CD4-positive, alpha-beta T cell treated with Interleukin-10 for 1 hour (primary cell): ENCODE measurements at regions not wholly inside any gene's neighbourhood (a gene's known extent, or its start where the extent isn't known, plus 50 kb on each side); places are given as distances from the start of the nearest gene placed in this dataset.
"Not testable (repeated sequence)": the region's sequence is repeated elsewhere in the genome, so short reads cannot be mapped to it uniquely, and the experiment has no call there.

ENCODE experiments used
- DNase-seq: peaks from one replicate; pipeline ENCODE4 v3.0.0-alpha.2; 2020

DNA sequence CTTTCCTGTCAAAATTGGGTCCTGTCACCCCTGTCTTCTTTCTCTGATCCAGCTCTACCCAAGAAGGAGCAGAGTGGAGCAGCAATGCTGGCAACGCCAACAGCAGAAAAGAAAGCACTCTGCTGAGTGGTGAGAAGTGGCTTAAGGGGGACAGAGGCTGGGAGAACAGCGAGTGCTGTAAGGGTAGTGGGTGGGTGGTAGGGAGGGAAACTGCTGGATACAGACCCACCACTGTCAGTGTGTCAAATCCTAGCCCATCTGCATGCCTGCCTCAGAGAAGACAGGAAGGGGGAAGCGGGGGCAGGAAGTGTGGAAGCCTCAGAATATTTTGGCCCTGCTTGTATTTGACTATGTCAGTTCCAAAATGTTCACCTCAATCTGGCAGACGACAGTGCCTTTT, 170.4 kb upstream of the MAST4 start:
- no peak for DNase-seq

DNA sequence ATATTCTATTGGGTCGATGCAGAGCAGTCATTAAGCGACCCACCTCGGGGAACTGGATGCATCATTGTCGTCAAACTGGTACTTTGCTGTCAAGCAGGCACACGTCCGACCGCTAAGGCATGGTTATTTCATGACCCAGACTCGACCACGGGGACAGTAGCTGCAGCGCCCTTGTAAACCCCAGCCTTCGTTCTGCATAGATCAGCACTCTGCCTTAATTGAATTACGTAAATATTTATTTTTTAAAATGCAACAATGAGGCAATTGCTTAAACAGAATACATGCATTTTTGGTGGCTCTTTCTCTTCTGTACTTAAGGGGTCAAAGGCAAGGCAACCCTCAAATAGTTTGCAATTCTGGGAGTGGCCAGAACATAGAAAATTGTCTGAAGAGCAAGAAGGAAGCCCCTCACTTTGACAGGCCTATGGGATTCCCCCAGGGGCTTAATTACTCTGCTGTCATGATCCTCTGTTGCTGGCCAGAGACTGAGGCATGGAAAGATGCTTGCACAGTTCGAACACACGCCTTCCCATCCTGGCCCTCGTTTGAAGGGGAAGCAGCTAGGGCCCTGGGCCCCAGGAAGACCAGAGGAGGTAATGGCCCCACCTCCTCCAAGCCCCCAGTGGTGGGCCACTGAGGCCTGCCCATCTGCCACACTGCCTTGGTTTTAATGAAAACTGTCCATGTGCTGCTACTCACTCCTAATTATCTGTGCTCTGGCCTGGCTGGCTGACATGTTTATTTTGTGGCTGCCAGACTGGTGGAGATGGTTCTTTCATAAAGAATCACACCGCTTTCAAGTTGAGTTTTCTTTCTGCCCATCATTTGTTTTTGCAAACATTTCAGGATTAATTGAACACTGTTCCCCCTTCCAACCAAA, 169.7 kb upstream of the MAST4 start:
- DNase-seq = no peak

DNA sequence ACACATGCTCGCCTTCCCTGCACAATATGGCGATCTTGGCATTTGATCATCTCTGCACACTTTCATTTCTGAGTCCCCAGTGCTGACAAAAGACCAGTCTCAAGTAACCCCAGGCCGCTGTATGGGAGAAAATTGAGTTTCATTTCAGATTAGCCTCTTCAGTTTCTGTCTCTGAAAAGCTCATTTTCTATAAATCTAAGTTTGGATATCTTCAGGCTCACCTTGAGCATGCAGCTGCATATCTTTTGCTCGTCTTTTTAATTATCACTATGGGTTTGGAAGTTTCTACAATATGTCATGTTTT, 169.1 kb upstream of the MAST4 start:
- DNase-seq = no peak

DNA sequence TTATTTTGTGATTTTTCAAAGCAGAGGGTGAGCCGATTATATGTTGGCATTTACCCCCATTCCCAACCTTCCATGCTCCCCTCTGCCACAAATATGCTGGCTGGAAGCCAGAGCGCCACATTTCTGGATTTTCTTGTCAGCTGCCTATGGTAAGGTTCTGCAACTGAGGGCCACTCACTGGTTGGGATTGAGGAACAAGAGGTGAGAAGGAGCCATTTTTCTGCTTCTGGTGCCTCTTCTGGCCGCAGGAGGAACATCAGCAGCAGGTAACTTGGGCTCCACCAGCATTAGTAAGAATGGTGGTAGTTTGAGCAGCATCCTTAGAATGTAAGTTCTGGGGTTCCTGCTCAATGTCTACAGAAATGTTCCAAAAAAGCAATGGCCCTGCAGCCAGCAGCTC, 159.5 kb upstream of the MAST4 start:
- DNase-seq = no peak

DNA sequence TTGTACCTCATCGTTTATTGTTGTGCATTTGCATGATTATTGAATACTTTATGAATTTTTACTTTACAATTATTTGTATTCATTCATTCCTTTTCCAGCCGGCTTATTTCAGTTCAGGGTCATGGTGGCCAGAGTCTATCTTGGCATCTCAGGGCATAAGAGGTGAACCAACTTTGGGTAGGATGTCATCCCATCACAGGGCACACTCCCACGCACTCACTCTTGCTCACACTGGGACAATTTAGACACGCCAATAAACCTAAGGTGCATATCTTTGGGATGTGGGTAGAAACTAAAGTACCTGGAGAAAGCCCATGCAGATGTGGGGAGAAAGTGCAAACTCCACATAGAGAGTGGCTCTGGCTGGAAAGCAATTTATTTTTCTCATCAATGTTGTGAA, 158.1 kb upstream of the MAST4 start:
- no peak for DNase-seq

DNA sequence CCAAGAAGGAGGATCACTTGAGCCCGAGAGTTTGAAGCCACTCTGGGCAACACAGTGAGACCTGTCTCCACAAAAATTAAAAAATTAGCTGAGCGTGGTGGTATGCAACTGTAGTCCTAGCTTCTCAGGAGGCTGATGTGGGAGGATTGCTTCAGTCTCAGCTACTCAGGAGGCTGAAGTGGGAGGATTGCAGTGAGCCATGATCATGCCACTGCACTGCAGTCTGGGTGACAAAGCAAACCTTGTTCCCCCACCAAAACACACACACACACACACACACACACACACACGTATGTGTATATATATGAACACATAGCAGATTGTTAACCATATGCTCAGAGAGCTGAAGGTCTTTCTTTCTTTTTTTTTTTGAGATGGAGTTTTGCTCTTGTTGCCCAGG, 157.5 kb upstream of the MAST4 start:
- DNase-seq = no peak

DNA sequence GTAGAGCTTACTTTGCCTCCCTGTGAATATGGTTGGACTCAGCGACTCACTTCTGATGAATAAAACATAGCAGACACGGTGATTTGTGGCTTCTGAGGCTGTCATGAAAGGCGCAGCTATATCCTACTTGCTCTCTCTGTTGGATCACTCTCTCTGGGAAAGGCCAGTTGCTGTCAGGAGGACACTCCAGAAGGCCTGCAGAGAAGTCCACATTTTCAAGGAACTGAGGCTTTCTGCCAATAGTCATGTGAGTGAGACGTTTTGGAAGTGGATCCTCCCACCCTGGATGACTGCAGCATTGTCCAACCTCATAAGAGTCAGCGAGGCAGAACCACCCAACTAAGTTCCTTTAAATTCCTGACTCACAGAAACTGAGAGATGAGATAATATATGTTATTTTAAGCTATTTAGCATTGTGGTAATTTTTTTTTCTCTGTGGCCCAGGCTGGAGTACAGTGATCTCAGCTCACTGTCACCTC, 156.0 kb upstream of the MAST4 start:
- DNase-seq = no peak

DNA sequence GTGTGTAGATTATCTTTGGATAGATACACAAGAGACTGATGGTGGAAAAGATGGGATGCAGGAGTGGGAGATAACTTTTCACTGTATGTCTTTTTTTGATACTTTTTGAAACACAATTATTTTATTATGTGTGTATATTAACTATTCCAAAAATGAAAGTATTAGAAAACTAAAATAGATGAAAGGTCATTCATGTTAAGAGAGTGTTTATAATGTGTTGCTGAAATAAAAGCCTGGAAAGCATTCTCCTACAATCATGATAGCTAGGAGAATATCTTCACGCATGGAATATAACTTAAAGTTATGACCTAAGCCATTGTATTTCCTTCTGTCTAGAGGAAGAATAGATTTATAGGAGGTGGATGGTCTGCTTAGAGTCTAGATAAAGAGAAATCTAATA, 154.8 kb upstream of the MAST4 start:
- no peak for DNase-seq

DNA sequence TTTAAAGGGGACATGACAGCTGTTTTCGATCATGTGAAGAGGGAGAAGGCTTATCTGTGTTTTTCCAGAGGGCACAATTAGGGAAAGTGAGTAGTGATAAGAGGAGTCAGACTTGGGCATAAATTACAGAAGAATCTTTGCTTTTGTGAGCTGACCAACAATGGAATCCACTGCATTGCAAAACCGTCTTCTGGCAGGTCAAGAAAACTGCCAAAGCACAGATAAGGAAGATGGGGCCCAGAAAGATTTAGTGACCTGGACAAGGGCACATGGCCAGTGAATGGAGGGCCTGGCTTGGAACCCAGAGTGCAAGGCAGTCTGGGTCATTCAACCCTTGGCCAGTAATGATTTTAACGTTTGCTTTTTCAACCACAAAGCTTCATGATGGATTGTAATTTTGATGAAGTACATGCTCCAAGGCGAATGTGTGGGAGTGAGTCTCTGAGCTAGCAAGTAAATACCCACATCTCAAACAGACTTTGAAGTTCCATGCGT, 153.2 kb upstream of the MAST4 start:
- DNase-seq = no peak

DNA sequence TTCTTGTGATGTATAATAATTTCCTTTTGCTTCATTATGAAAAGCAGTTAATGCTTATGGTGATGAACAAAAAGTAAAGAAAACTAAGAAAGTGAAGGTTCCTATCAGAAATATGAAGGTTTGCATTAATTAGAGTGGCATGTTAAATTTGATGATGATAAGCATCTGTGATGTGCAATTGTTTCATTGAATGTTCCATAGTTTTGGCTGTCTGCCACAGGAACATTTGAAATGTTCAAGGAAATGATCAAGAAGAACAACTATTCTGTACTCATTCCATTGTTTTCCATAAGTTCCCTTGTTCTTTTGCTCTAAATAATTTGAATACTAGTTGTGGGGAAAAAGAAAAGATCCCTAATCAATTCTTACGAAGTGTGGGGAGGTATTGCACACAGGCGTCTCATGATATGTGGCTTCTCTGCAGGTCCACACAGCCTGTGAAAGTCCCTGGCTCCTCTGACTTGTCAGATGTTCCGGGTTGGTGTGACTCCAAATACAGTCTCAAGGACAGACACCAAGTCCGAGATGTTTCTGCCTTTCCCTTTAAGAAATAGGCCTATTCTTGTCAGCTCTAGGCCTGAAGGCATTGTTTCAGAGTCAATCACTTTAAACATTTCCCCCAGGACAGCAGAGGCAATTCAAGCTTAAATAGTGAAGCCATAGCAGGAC, 152.6 kb upstream of the MAST4 start:
- DNase-seq = no peak

DNA sequence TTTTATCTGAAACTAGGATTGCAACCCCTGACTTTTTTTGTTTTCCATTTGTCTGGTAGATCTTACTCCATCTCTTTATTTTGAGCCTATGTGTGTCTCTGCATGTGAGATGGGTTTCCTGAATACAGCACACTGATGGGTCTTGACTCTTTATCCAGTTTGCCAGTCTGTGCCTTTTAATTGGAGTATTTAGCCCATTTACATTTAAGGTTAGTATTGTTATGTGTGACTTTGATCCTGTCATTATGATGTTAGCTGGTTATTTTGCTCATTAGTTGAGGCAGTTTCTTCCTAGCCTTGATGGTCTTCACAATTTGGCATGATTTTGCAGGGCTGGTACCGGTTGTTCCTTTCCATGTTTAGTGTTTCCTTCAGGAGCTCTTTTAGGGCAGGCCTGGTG, 148.1 kb upstream of the MAST4 start:
- not testable (repeated sequence) for DNase-seq

DNA sequence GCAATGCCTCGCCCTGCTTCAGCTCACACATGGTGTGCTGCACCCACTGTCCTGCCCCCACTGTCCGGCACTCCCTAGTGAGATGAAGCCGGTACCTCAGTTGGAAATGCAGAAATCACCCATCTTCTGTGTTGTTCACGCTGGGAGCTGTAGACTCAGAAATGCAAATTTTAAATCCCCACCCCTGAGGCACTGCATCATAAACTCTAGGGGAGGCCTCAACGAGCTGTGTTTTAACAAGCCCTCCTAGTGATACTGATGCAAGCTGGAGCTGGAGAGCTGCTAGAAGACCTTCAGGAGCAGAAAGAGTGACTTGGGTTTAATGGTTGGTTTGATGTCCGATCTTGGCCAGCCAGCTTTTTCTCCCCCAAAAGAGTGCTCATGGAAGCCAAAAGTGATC, 146.0 kb upstream of the MAST4 start:
- DNase-seq = no peak

DNA sequence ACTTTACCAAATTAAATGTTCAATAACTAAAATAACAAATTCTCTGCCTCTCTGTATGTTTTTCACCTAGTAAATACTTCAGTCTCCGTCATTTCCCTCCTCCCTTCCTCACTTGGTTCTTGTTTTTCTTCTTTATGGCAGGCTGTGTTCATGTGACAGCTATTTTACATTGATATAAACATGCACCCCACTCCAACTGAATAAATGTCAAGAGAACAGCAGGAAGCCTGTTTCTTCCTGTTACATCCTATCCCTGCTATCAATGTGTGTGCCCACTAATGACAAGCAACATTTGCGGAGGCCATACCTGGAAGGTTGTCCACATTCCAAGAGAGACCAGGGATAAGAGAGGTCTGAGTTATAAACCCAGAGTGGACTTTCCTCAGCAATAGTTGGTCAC, 145.2 kb upstream of the MAST4 start:
- no peak for DNase-seq

DNA sequence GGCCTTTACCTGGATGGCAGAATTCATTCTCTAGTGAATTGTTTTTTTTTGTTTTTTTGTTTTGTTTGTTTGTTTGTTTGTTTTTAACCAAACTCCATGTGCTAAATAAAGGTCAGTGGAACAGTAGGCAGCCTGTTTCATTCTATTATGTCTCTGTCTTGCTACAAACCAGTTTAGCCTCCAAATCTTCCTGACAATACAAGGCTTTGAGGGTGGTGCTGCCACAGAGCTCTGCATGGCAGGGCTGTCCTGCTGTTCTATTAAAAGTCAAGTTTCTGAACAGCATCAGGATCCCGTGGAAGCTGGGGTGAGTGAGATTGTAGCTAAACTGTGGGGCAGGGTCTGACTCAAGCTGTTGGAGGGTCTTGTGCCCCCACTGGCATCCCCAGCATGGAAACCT, 144.1 kb upstream of the MAST4 start:
- no peak for DNase-seq

DNA sequence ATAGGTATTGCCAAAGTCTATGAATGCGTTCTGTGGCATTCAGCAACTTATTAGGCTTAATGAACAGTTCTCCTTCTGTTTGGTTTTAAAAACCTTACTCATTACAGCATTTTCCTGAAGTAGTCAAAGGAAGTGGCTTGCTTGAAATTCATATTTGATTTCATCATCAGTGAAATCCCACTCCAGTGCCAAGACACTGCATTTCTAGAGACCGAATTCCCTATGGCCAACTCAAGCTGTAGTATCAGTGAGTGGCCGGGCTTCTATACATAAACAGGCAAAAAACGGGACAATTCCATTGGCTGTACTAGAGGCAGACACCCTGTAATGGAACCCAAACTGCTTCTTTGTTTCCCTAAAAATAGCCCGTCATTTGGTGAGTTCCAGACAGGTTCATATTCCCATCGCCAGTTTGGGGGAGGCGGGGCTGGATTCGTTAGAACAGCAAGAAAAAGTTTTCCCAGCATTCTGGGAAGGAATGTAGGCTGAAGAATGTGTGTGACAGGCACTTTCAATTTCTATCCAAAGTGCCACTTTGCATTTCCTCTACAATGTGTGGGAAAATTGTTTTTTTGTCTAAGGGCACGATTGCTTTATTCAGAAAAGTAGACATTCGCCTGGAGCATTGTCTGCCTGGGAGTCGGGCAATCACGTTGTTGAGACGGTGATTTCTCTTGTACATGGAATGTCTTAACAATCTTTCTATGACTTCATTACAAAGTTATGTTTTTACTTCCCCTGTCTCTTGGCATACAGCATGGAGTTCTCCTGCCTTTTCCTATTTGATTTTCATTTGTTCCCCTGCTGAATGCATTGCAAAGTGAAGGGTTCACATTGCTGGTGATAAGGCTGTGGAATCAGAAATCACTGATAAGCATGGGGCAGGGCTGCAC, 141.8 kb upstream of the MAST4 start:
- DNase-seq = no peak

DNA sequence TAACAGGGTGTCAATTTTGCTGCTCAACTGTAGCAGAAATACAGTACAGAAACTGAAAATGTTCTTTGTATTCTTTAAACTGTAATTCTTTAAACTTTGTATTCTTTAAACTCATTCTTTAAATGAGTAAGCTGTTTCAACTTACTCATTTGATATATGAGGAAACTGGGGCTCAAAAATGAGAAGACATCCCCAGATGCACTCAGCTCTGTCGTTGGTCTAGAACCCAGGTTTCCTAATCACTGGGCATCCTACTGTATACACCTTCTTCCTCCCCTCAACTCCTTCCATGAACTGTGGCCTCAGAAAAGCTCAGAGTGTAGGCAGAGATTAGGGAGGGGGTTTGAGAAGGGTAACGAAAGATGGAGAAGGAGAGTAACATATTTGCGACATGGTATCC, 136.5 kb upstream of the MAST4 start:
- no peak for DNase-seq

DNA sequence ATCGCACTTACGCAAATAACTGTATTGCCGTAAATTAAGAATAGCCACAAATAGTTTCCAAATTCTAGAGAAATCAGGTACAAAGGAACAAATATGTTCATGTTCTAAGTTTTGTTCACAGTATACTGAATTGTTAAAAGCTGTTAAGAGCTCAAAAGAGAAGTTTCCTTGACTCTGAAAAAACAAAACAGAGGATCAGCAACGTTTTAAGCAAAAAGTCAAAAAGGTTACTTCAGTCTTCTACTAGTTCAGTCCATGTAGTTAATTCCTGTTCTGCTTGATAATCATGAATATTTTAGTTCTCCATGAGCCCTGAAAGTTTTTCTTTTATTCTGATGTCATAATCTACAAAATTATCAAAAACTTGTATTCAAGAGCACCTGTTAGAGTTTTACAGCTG, 128.6 kb upstream of the MAST4 start:
- DNase-seq = no peak

DNA sequence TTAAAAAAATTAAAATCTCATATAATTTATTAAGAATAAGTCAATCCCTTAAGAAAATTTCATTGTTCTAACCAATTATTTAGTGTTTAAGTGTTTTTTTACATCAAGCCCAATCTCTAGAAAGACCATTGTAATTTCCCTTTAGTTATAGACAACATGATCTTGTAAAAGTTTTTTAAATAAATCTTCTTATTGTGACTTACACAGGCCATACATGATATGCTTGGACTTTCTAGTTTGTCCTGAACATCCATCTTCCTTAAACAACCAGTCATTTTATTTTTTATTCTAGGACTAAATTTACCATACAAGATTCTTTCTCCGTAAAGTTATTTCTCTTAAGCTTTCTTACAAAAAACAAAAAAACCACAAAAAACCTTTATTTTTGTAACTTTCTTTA, 126.5 kb upstream of the MAST4 start:
- no peak for DNase-seq

DNA sequence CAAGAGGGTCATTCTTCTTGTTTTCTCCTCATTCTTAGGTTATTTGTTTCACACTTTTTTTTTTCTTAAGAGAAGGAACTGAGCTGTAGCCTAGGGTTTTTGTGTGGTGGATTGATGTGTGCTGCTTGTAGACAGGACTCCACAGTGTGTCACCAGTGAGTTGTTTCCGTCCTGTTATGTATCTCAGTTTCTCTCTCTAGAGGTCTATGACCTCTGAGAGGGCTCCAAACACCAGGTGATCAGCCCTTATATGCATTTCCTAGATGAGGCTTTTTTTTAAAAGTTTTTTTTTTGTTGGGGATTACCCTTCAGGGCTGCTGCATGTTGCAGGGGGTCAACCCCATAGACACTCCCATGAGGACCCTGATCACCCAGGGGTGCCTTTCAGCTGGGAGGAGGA, 124.2 kb upstream of the MAST4 start:
- DNase-seq = no peak

DNA sequence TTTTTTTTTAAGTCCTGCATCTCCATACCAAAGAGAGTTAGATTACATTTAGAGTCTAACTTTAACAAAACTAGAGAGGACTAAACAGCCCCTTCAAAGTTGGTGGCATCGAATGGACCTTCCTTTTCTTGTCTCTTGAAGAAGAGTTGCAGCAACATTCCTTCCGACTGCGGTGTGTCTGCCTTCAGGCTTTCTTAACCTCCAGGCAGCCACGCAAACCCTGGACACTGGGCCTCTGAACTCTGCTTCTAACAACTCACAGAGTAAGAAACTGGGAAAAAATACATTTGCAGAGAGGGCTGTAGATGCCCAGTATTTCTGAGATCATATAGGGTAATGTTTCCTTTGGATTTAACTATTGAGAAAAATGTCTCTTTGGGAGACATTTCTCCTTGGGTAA, 120.5 kb upstream of the MAST4 start:
- no peak for DNase-seq

DNA sequence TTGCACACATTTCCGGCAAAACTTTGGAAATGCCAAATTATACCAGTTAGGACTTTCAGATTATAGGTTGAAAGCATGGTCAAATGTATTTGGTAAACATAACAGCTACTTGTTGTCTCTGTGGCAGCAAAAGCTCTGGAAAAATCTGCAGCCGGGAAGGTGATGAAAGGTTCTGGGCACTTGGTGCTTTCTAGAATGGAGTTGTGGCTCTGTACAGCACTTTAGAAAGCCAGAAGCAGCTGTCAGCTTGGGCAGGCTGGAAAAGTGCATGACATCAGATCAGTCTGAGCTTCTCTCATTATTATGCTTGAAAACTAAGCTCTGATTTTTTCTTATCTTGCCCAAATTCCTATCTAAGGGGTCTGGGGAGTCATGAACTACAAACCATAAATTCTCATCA, 118.6 kb upstream of the MAST4 start:
- DNase-seq = no peak

DNA sequence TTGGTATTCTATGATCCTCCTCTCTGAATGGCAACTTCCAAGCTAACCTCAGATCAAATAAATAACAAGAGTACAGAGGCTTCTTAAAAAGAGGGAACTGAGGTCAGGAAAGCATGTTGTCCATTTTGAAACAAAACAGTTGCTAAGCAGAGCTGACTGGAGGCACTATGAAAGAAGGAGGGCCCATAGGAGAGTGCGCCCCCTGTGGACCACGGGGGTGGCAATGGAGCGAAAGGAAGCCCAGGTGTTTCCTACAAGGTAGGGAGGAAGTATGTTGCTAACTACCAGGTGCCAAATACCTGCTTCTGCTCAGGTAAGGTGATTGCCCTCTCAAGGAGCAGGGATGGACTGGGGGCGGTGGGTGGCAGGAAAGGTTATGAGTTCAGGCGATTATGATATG, 101.8 kb upstream of the MAST4 start:
- no peak for DNase-seq

DNA sequence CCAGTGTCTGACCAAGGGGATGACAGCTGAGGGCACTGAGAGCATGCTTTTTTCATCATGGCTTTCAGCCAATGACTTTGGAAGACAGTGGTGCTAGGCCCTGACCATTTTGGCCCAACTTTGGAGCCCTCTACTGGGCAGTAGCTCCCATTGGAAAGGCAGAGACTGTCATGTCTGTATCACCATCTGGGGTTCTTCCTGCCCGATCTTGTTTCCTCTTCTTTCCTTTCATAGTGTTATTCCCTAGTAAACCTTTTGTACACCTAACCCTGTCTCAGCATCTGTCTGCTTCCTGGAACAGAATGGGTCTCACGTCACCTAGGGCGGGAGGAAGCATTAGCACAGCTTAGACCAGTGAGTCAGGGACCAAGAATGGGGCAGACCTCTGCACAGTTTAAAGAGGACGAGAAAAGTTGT, 97.4 kb upstream of the MAST4 start:
- no peak for DNase-seq
